OCI-LY1 (cell line): ENCODE measurements at regions not wholly inside any gene's neighbourhood (a gene's known extent, or its start where the extent isn't known, plus 50 kb on each side); places are given as distances from the start of the nearest gene placed in this dataset.

Experiments
- H2AFZ ChIP-seq: fragments of 200-600 bp; sonication (generic), shearing (Covaris generic); 2 replicates; pipeline ENCODE4 v1.6.0; 2014; ENCODE audit warnings: antibody characterized with exemption, mild to moderate bottlenecking, low read length
- H3F3A ChIP-seq: fragments of 200-600 bp; sonication (generic), shearing (Covaris generic); 2 replicates; pipeline ENCODE4 v1.6.0; 2014; ENCODE audit warnings: mild to moderate bottlenecking, antibody characterized with exemption, low read length, moderate library complexity; ENCODE audit not compliant: insufficient read depth
- H3K27ac ChIP-seq: fragments of 200-600 bp; sonication (generic); 2 replicates; pipeline ENCODE4 v1.5.1; 2014; ENCODE audit warnings: low read length, mixed run types, mild to moderate bottlenecking, low read depth; ENCODE audit not compliant: poor library complexity, severe bottlenecking
- H3K27me3 ChIP-seq: fragments of 200-600 bp; sonication (generic); 2 replicates; pipeline ENCODE4 v1.6.0; 2014; ENCODE audit warnings: antibody characterized with exemption, mild to moderate bottlenecking, low read length, moderate library complexity; ENCODE audit not compliant: insufficient read depth
- H3K36me3 ChIP-seq: fragments of 200-600 bp; sonication (generic); 2 replicates; pipeline ENCODE4 v1.6.1; 2014; ENCODE audit warnings: mild to moderate bottlenecking, antibody characterized with exemption, low read length, moderate library complexity, mixed read lengths; ENCODE audit not compliant: insufficient read depth
- H3K4me1 ChIP-seq: fragments of 200-600 bp; sonication (generic); 2 replicates; pipeline ENCODE4 v1.5.1; 2014; ENCODE audit warnings: mild to moderate bottlenecking, low read length, moderate library complexity; ENCODE audit not compliant: insufficient read depth, severe bottlenecking
- H3K4me2 ChIP-seq: fragments of 200-600 bp; sonication (generic), shearing (Covaris generic); 2 replicates; pipeline ENCODE4 v1.6.1; 2014; ENCODE audit warnings: low read length
- H3K4me3 ChIP-seq: fragments of 200-600 bp; sonication (generic); 2 replicates; pipeline ENCODE4 v1.5.1; 2014; ENCODE audit warnings: low read length, low read depth, mild to moderate bottlenecking, mixed read lengths; ENCODE audit not compliant: poor library complexity, severe bottlenecking
- H3K79me2 ChIP-seq: fragments of 200-600 bp; shearing (Covaris generic); 2 replicates; pipeline ENCODE4 v1.6.1; 2016; ENCODE audit warnings: mixed run types, low read length, mixed read lengths; ENCODE audit not compliant: insufficient read depth
- H3K9ac ChIP-seq: fragments of 200-600 bp; sonication (generic), shearing (Covaris generic); 2 replicates; pipeline ENCODE4 v1.6.1; 2014; ENCODE audit warnings: mild to moderate bottlenecking, low read length, mixed read lengths
- H3K9me2 ChIP-seq: fragments of 200-600 bp; sonication (generic), shearing (Covaris generic); 2 replicates; pipeline ENCODE4 v1.6.1; 2014; ENCODE audit warnings: low read depth, mild to moderate bottlenecking, low read length, mixed read lengths
- H3K9me3 ChIP-seq: fragments of 200-600 bp; shearing (Covaris generic); 2 replicates; pipeline ENCODE4 v1.6.1; 2014; ENCODE audit warnings: low read length, mixed read lengths
- H4K20me1 ChIP-seq: fragments of 200-600 bp; sonication (generic), shearing (Covaris generic); 2 replicates; pipeline ENCODE4 v1.6.0; 2016; ENCODE audit warnings: mild to moderate bottlenecking, low read length; ENCODE audit not compliant: insufficient read depth
- CTCF ChIP-seq: fragments of 200-600 bp; sonication (generic), shearing (Covaris generic); IDR thresholded peaks from 2 replicates; pipeline ENCODE4 v1.5.1; 2017; ENCODE audit warnings: mild to moderate bottlenecking, antibody characterized with exemption, low read length, moderate library complexity, mixed read lengths
- EZH2 ChIP-seq: fragments of 200-600 bp; sonication (generic), shearing (Covaris generic); IDR thresholded peaks from 2 replicates; pipeline ENCODE4 v1.8.0; 2017; ENCODE audit warnings: borderline replicate concordance, mixed run types, mild to moderate bottlenecking, antibody characterized with exemption, low read length, moderate library complexity, mixed read lengths

GRCh38 chr13:95447814-95448213 is 104.7 kb upstream of the CLDN10 start:
- H3K36me3 ChIP-seq: no peaks in the 10 kb centered on the region
- H3K9ac ChIP-seq: no peak overlapping the region
- no peaks in the 10 kb centered on the region for H3K79me2 ChIP-seq

GRCh38 chr13:95451656-95452055 is 100.9 kb upstream of the CLDN10 start:
- H3K27ac ChIP-seq: no peak overlapping the region
- no peaks in the 10 kb centered on the region for H3K36me3 ChIP-seq
- no peak for TF ChIP-seq EZH2
- TF ChIP-seq CTCF: no peak
- no peaks in the 10 kb centered on the region for H3F3A ChIP-seq
- H3K27me3 ChIP-seq: peaks cover 8% of the 10 kb centered on the region; the same call in 1 of the 2 replicates
- no peak overlapping the region for H2AFZ ChIP-seq
- H3K9me2 ChIP-seq: no peaks in the 10 kb centered on the region
- H3K4me1 ChIP-seq: no peaks in the 10 kb centered on the region
- no peaks in the 10 kb centered on the region for H4K20me1 ChIP-seq
- H3K79me2 ChIP-seq: no peaks in the 10 kb centered on the region
- no peak overlapping the region for H3K4me3 ChIP-seq
- no peak overlapping the region for H3K4me2 ChIP-seq
- no peaks in the 10 kb centered on the region for H3K9me3 ChIP-seq
- no peak overlapping the region for H3K9ac ChIP-seq

More at GRCh38 chr13:95447814-95448213, 104.7 kb upstream of the CLDN10 start:
- Histone ChIP-seq H3K4me1 (no peaks in the 10 kb centered on the region), H3K4me3 (no peak overlapping the region), H4K20me1 (no peaks in the 10 kb centered on the region), H3F3A (no peaks in the 10 kb centered on the region), H3K9me2 (no peaks in the 10 kb centered on the region), H3K27ac (no peak overlapping the region), H2AFZ (no peak overlapping the region), H3K27me3 (peaks cover 13% of the 10 kb centered on the region; the same call in 1 of the 2 replicates), H3K9me3 (no peaks in the 10 kb centered on the region), H3K4me2 (no peak overlapping the region)
- no peak for TF ChIP-seq CTCF
- no peak for TF ChIP-seq EZH2

GRCh38 chr13:95452375-95452774 is 100.1 kb upstream of the CLDN10 start:
- TF ChIP-seq CTCF: no peak
- no peak overlapping the region for H3K27ac ChIP-seq
- H4K20me1 ChIP-seq: no peaks in the 10 kb centered on the region
- no peaks in the 10 kb centered on the region for H3K9me3 ChIP-seq
- no peaks in the 10 kb centered on the region for H3K9me2 ChIP-seq
- no peak overlapping the region for H2AFZ ChIP-seq
- H3K4me2 ChIP-seq: no peak overlapping the region
- H3K79me2 ChIP-seq: no peaks in the 10 kb centered on the region
- no peaks in the 10 kb centered on the region for H3F3A ChIP-seq
- H3K4me3 ChIP-seq: no peak overlapping the region
- H3K36me3 ChIP-seq: no peaks in the 10 kb centered on the region
- no peak overlapping the region for H3K9ac ChIP-seq
- H3K27me3 ChIP-seq: peaks cover 8% of the 10 kb centered on the region; the same call in 1 of the 2 replicates
- H3K4me1 ChIP-seq: no peaks in the 10 kb centered on the region
